ENCODE measurements at regions not wholly inside any gene's neighbourhood (a gene's known extent, or its start where the extent isn't known, plus 50 kb on each side); places are given as distances from the start of the nearest gene placed in this dataset.

GRCh38 chr2:234570476-234570875 is 73.6 kb upstream of the ARL4C start:
- no peak for DNase-seq
- no peaks in the 10 kb centered on the region for H3K4me1 ChIP-seq (ENCODE audit: insufficient read depth, low read length)
- no peak overlapping the region for H2AFZ ChIP-seq (ENCODE audit: low read length)
- TF ChIP-seq CTCF (conservative IDR thresholded peaks at IDR 0.05): no peak
- no peaks in the 10 kb centered on the region for H3K79me1 ChIP-seq (ENCODE audit: insufficient read depth, low read depth, low read length, poor library complexity, severe bottlenecking)
- Mint-ChIP-seq H3K27ac (no peak overlapping the region), H3K36me3 (ENCODE audit: insufficient read depth in 1 of 3, low read depth in 3 of 3) (peaks cover 0 to 8% (median 0%) of the 10 kb centered on the region in 3 experiments; a peak in 2 of 7 replicates), H3K4me1 (peaks cover 20 to 24% of the 10 kb centered on the region in 2 experiments), H3K4me3 (no peak overlapping the region), H3K27me3 (ENCODE audit: low read depth) (peaks cover 5% of the 10 kb centered on the region), H3K9me3 (no peaks in the 10 kb centered on the region; a peak in 1 of 5 replicates)
- H2BK5ac ChIP-seq (ENCODE audit: insufficient read length, low read length): no peak overlapping the region
- H3K27ac ChIP-seq (ENCODE audit: insufficient read length, low read depth, low read length): no peak overlapping the region
- H2BK12ac ChIP-seq (ENCODE audit: insufficient read length, low read depth, low read length): no peak overlapping the region
- no peak overlapping the region for H2BK120ac ChIP-seq (ENCODE audit: low read depth, low read length, poor library complexity, severe bottlenecking)
- H3K23ac ChIP-seq (ENCODE audit: insufficient read length, low read depth, low read length): no peak overlapping the region
- no peak overlapping the region for H3K4me2 ChIP-seq (ENCODE audit: insufficient read depth, insufficient read length, low read length)
- H4K8ac ChIP-seq (replicated peaks; ENCODE audit: insufficient read length, low read depth, low read length): no peak overlapping the region
- H4K91ac ChIP-seq (ENCODE audit: insufficient read length, low read depth, low read length): no peak overlapping the region
- no peak overlapping the region for H2BK20ac ChIP-seq (ENCODE audit: low read depth, low read length, poor library complexity, severe bottlenecking)
- H3T11ph ChIP-seq (ENCODE audit: low read length): no peak overlapping the region
- no peaks in the 10 kb centered on the region for H4K20me1 ChIP-seq (ENCODE audit: control insufficient read depth, insufficient read depth, insufficient read length)
- no peaks in the 10 kb centered on the region for H3K23me2 ChIP-seq (ENCODE audit: insufficient read length, low read depth, low read length, poor library complexity, severe bottlenecking)
- no CpG with 5 or more reads among the region's 7 CpGs for WGBS (ENCODE audit: extremely low coverage, insufficient read length, low lambda C conversion rate)
- H4K5ac ChIP-seq (ENCODE audit: insufficient read length, low read depth, low read length): no peak overlapping the region
- H3K9ac ChIP-seq (ENCODE audit: extremely low read depth, insufficient read length, low read length): no peak overlapping the region
- no peaks in the 10 kb centered on the region for H3K9me3 ChIP-seq (ENCODE audit: control insufficient read depth, low read depth, low read length)
- no peak overlapping the region for H3K56ac ChIP-seq (ENCODE audit: insufficient read length, low read depth, low read length)
- no peaks in the 10 kb centered on the region for H3K27me3 ChIP-seq (ENCODE audit: insufficient read depth, low read length)
- no peak overlapping the region for H3K18ac ChIP-seq (ENCODE audit: insufficient read length, low read depth, low read length)
- H2BK15ac ChIP-seq (ENCODE audit: low read depth, low read length): no peak overlapping the region
- H2AK5ac ChIP-seq (ENCODE audit: insufficient read length, low read length): no peak overlapping the region
- H3K79me2 ChIP-seq (ENCODE audit: insufficient read depth, low read length): no peaks in the 10 kb centered on the region
- no peak overlapping the region for H3K14ac ChIP-seq (ENCODE audit: insufficient read depth, low read length)
- no peak overlapping the region for H3K4ac ChIP-seq (ENCODE audit: low read depth, low read length)
